SKM-1 (cell line): ENCODE measurements at regions not wholly inside any gene's neighbourhood (a gene's known extent, or its start where the extent isn't known, plus 50 kb on each side); places are given as distances from the start of the nearest gene placed in this dataset.
"Not testable (repeated sequence)": the region's sequence is repeated elsewhere in the genome, so short reads cannot be mapped to it uniquely, and the experiment has no call there.

ENCODE experiments used
- DNase-seq: peaks from one replicate; lab custom pipeline; 2025; ENCODE audit not compliant: unreplicated experiment; lab: John Stamatoyannopoulos, UW

- DNase-seq = no peak
Measured at GRCh38 chr14:97129639-97130038, 332.5 kb downstream of the VRK1 start.

GRCh38 chr14:97135847-97136246, 338.7 kb downstream of the VRK1 start:
- not testable (repeated sequence) for DNase-seq

GRCh38 chr14:97137705-97138104, 340.5 kb downstream of the VRK1 start:
- no peak for DNase-seq

- DNase-seq = no peak
Measured at GRCh38 chr14:97138801-97139200, 341.6 kb downstream of the VRK1 start.

GRCh38 chr14:97143011-97143410, 345.8 kb downstream of the VRK1 start:
- no peak for DNase-seq

GRCh38 chr14:97143456-97143855, 346.3 kb downstream of the VRK1 start:
- no peak for DNase-seq

- not testable (repeated sequence) for DNase-seq
Measured at GRCh38 chr14:97148021-97148420, 350.8 kb downstream of the VRK1 start.

- DNase-seq = no peak
Measured at GRCh38 chr14:97149775-97150174, 352.6 kb downstream of the VRK1 start.

GRCh38 chr14:97153527-97153926, 356.3 kb downstream of the VRK1 start:
- no peak for DNase-seq

- DNase-seq = no peak
Measured at GRCh38 chr14:97155320-97155719, 358.1 kb downstream of the VRK1 start.

GRCh38 chr14:97155814-97156213, 358.6 kb downstream of the VRK1 start:
- no peak for DNase-seq

GRCh38 chr14:97156705-97157104, 359.5 kb downstream of the VRK1 start:
- DNase-seq = no peak

GRCh38 chr14:97158102-97158501, 360.9 kb downstream of the VRK1 start:
- no peak for DNase-seq

GRCh38 chr14:97159124-97159523, 361.9 kb downstream of the VRK1 start:
- no peak for DNase-seq

- DNase-seq = no peak
Measured at GRCh38 chr14:97162621-97163020, 365.4 kb downstream of the VRK1 start.

- no peak for DNase-seq
Measured at GRCh38 chr14:97164021-97164420, 366.8 kb downstream of the VRK1 start.

GRCh38 chr14:97166497-97166896, 369.3 kb downstream of the VRK1 start:
- no peak for DNase-seq

GRCh38 chr14:97167577-97167976, 370.4 kb downstream of the VRK1 start:
- DNase-seq = not testable (repeated sequence)

- no peak for DNase-seq
Measured at GRCh38 chr14:97172644-97173043, 375.5 kb downstream of the VRK1 start.

- no peak for DNase-seq
Measured at GRCh38 chr14:97177016-97177415, 379.8 kb downstream of the VRK1 start.

- DNase-seq = no peak
Measured at GRCh38 chr14:97177635-97178034, 380.5 kb downstream of the VRK1 start.

- no peak for DNase-seq
Measured at GRCh38 chr14:97178781-97179180, 381.6 kb downstream of the VRK1 start.

- DNase-seq = no peak
Measured at GRCh38 chr14:97179573-97179972, 382.4 kb downstream of the VRK1 start.
